Gastroesophageal sphincter (tissue), 3 donors: ENCODE measurements at regions not wholly inside any gene's neighbourhood (a gene's known extent, or its start where the extent isn't known, plus 50 kb on each side); places are given as distances from the start of the nearest gene placed in this dataset.

Experiments
- EP300 ChIP-seq: sonication (generic); formaldehyde crosslinking; IDR thresholded peaks from one replicate; pipeline ENCODE4 v1.6.1; 2017; ENCODE audit warnings: antibody characterized with exemption, mild to moderate bottlenecking
- POLR2A ChIP-seq, 2 donors: fragments of 450-650 bp; IDR thresholded peaks; one replicate each; pipeline ENCODE4 v1.6.1; 2017; ENCODE audit warnings: antibody characterized with exemption in 2 of 2, mild to moderate bottlenecking in 2 of 2, moderate library complexity in 1 of 2
- POLR2AphosphoS5 ChIP-seq: sonication (generic); formaldehyde crosslinking; IDR thresholded peaks from one replicate; pipeline ENCODE4 v1.6.1; 2017; ENCODE audit warnings: antibody characterized with exemption
- TF ChIP-seq, protein P1 (sequence below), 4 experiments: fragments of 200-600 bp in 2 of 4; fragments of 450-650 bp in 2 of 4; sonication (generic) in 1 of 4; IDR thresholded peaks; one replicate each; pipeline ENCODE4 v1.5.1; 2017 to 2019; ENCODE audit warnings: antibody characterized with exemption in 4 of 4, mild to moderate bottlenecking in 2 of 4, moderate library complexity in 2 of 4

DNA sequence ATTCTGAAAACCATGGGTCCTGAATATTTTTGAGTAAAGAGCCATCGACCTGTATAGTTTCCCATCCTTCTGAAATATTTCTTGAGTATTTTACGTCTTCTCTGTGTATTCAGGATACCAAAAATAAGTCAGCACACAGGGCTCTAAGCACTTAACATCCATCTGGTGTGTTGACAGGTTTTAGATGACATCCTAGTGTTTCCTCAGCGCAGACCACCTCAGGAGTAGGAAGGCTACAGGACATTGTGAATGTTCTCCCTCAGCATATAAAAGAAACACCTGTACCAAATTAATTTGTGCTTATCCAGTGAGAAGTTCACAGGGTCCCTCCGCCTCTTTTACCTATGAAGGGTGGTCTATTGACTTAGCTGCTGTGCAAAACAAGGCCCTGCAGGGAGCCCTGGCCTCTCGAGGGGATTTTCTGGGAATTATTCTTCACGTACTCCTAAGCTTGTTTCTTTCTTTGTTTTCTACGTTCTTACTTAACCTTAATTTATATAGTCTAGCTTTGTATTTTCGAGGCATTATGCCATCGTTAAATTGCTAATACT is 241.8 kb downstream of the FBXO8 start:
- TF ChIP-seq, protein P1, sequence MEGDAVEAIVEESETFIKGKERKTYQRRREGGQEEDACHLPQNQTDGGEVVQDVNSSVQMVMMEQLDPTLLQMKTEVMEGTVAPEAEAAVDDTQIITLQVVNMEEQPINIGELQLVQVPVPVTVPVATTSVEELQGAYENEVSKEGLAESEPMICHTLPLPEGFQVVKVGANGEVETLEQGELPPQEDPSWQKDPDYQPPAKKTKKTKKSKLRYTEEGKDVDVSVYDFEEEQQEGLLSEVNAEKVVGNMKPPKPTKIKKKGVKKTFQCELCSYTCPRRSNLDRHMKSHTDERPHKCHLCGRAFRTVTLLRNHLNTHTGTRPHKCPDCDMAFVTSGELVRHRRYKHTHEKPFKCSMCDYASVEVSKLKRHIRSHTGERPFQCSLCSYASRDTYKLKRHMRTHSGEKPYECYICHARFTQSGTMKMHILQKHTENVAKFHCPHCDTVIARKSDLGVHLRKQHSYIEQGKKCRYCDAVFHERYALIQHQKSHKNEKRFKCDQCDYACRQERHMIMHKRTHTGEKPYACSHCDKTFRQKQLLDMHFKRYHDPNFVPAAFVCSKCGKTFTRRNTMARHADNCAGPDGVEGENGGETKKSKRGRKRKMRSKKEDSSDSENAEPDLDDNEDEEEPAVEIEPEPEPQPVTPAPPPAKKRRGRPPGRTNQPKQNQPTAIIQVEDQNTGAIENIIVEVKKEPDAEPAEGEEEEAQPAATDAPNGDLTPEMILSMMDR (IDR thresholded peaks at IDR 0.05): no peak
- TF ChIP-seq POLR2A (IDR thresholded peaks at IDR 0.05) (no peak), POLR2AphosphoS5 (no peak), EP300 (no peak)
